ENCODE measurements at regions not wholly inside any gene's neighbourhood (a gene's known extent, or its start where the extent isn't known, plus 50 kb on each side); places are given as distances from the start of the nearest gene placed in this dataset.

GRCh38 chr7:31171984-31172383 lies 119.9 kb downstream of the ADCYAP1R1 start:
- TF ChIP-seq CTCF (IDR thresholded peaks at IDR 0.05) = no peak
- no peak for TF ChIP-seq POLR2A (IDR thresholded peaks at IDR 0.05)
- no peak for TF ChIP-seq POLR2AphosphoS5 (IDR thresholded peaks at IDR 0.05)

Measured in breast epithelium (tissue), 3 donors.